GM12872 (cell line): ENCODE measurements at regions not wholly inside any gene's neighbourhood (a gene's known extent, or its start where the extent isn't known, plus 50 kb on each side); places are given as distances from the start of the nearest gene placed in this dataset.

Experiments used
- CTCF ChIP-seq: IDR thresholded peaks from 3 replicates; pipeline ENCODE4 v1.5.1; 2011; ENCODE audit warnings: low read depth, mild to moderate bottlenecking, low read length, moderate library complexity; ENCODE audit not compliant: insufficient read depth

GRCh38 chr12:124375141-124375788, 80.4 kb downstream of the RFLNA start:
- TF ChIP-seq CTCF, result no peak

GRCh38 chr12:124374567-124374966, 79.7 kb downstream of the RFLNA start:
- no peak for TF ChIP-seq CTCF

GRCh38 chr12:124374147-124374546, 79.3 kb downstream of the RFLNA start:
- TF ChIP-seq CTCF, result no peak

- TF ChIP-seq CTCF, result no peak
Measured at GRCh38 chr12:124372831-124373230, 77.9 kb downstream of the RFLNA start.

GRCh38 chr12:124371970-124372555, 77.2 kb downstream of the RFLNA start:
- TF ChIP-seq CTCF, result no peak

GRCh38 chr12:124371366-124371765, 76.5 kb downstream of the RFLNA start:
- no peak for TF ChIP-seq CTCF

GRCh38 chr12:124370851-124371250, 76.0 kb downstream of the RFLNA start:
- no peak for TF ChIP-seq CTCF
